Skin of body (tissue), 1 donor: ENCODE measurements at regions not wholly inside any gene's neighbourhood (a gene's known extent, or its start where the extent isn't known, plus 50 kb on each side); places are given as distances from the start of the nearest gene placed in this dataset.
"Not testable (repeated sequence)": the region's sequence is repeated elsewhere in the genome, so short reads cannot be mapped to it uniquely, and the experiment has no call there.

Experiments
- DNase-seq: peaks from one replicate; lab custom pipeline; 2025; lab: John Stamatoyannopoulos, UW

DNA sequence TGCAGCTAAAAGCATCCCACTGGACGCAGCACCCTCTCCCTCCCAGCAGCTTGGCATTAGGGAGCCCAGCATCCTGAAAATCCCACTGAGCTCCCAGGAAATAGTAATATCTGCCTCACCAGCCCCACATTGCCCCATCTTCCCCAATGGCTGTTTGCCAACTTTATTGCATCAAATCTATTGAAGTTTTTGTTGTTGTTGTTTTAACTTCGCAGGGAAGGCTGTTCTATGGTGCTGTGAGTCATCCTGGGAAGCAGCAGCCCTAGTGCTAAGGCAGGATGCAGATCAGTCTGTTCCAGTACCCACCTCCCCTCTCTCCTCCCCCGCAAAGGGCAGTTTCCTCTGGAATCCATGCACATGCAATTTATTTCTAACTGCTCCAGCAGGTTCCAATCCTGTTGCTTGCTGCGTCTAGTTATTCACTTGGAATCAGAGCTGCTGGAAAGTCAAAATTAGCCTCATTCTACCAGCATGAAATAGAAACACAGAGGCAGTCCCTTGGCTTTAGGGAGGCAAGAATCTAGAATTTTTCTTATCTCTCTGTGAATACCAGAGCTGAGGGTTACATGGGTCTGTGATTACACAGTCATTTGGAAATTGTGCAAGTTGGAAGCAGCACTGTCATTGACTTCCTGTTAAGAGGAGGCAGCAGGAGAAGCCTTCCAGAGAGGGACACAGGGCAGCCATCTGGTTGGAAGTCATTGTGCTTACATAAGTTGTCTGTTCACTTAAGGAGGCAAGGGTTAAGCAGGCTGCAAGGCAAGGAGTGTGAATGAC is 115.9 kb upstream of the CACUL1 start:
- DNase-seq: peak; percentile 18

- no peak for DNase-seq
These were observed 116.6 kb upstream of the CACUL1 start for GRCh38 chr10:118871244-118871865.

DNA sequence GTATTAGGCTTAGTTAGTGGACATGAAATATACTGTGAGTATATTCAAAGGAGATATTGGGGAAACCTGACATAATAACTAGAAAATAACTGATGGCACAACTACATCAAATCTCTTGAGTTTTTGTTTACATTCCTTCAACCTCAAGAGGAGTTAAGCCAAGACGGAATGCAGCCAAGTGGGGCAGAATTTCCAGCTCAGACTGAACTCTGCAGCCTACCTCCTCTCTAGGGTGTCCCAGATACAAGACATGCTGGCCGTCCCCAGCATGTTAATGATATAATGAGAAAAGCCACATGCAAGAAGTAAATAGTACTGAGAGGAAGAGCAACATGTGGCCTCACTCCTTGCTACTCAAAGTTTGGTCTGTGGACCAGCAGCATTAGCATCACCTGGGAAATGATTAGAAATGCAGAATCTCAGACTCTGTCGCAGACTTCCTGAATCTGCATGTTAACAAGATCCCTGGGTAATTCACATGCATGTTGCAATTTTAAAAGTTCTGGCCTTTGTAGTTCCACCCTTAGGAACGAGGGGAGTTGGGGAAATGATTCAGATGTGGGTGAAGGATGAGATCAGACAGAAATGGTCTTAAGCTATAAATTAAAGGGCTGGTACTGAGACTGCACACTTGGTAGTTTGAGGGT is 118.4 kb upstream of the CACUL1 start:
- no peak for DNase-seq

DNA sequence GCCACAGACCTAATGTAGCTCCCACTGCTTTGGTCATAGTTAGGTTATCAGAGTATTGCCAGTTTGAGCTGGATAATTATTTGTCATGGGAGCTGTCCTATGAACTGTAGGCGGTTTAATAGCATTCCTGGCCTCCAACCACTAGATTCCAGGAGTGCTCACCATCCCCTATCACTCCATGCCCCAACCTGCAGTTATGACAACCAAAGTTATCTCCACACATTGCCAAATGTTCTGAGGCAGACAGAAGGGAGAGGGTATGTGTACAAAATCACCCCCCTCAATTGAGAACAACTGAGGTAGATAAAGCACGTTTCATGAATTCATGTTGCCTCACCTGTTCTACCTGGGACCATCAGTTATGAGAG is 119.0 kb upstream of the CACUL1 start:
- DNase-seq: no peak

DNA sequence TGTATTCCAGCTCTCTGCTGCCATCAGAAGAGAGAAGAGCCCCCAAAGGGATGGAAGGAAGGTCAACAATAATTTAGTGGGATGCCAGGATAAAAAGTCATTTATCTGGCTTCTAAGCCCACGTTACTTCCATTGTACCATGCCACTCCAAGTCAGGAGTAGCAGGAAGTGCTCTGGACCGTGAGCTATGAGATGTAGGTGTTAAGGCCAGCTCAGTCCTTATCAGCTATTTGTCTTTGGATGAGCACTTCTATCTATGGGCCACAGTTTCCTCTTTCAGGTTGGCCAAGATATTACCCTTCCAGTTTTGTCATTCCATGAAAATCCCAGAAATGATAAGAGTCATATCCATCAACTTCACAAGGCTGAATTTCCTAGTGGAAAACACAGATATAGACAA is 119.4 kb upstream of the CACUL1 start:
- no peak for DNase-seq

- DNase-seq: no peak
These were observed 120.3 kb upstream of the CACUL1 start for GRCh38 chr10:118875087-118875486.

DNA sequence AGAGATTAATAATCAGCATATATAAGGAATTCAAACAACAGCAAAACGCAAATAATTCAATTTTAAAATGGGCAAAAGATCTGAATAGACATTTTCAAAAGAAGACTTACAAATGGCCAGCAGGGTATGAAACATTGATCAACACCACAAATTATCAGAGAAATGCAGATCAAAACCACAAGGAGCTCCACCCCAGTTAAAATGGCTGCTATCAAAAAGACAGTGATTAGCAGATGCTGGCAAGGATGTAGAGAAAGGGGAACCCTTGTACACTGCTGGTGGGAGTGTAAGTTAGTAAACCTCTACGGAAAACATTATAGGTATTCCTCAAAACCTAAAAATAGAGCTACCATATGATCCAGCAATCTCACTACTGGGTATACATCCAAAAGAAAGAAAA is 128.0 kb upstream of the CACUL1 start:
- no peak for DNase-seq

- no peak for DNase-seq
These were observed 137.3 kb upstream of the NANOS1 start for GRCh38 chr10:118892255-118892654.

DNA sequence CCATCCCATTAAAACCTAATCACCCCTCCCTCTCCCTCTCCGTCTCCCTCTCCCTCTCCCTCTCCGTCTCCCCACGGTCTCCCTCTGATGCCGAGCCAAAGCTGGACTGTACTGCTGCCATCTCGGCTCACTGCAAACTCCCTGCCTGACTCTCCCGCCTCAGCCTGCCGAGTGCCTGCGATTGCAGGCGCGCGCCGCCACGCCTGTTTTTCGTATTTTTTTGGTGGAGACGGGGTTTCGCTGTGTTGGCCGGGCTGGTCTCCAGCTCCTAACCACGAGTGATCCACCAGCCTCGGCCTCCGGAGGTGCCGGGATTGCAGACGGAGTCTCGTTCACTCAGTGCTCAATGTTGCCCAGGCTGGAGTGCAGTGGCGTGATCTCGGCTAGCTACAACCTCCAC is 134.6 kb upstream of the NANOS1 start:
- not testable (repeated sequence) for DNase-seq

DNA sequence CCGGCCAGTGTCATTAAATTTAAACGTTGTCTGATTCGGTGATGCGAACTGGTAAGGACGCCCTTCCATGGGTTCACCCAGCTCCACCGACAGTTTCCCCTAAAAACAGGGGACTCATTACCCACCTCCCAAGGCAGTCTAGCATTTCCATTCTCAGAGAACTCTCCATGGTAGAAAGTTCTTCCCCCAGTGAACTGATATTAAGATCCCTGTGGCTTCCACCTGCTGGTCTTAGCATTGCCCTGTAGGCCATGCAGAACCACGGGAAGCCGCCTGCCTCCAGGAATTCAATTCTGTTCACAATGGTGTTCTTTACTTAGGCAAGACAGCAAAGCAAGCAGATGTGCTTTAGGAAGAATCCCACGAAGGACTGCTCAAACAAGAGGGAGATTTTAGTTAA is 128.9 kb upstream of the NANOS1 start:
- no peak for DNase-seq

GRCh38 chr10:118901380-118901779 is 128.1 kb upstream of the NANOS1 start:
- no peak for DNase-seq

DNA sequence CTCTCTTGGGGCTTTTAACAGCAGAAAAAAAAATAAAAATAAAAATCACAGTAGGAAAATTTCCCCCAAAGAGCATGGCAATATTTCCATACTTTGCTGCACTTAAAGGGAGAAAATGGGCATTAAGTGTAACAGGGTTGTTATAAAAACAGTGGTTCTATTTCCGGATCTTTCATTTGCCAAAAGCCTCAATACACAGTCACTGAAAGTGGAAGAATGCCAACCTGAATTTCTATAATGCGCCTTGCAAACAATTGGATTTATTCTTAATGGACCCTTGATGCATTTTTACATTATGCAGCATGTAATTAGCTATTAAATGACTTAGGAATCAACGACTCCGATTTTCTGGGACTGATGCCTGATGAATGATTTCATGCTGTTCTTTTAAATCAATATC is 127.6 kb upstream of the NANOS1 start:
- DNase-seq: no peak

- not testable (repeated sequence) for DNase-seq
These were observed 126.9 kb upstream of the NANOS1 start for GRCh38 chr10:118902656-118903055.

- no peak for DNase-seq
These were observed 126.3 kb upstream of the NANOS1 start for GRCh38 chr10:118903251-118903650.

- DNase-seq: no peak
These were observed 125.8 kb upstream of the NANOS1 start for GRCh38 chr10:118903691-118904090.

GRCh38 chr10:118904286-118904685 is 125.2 kb upstream of the NANOS1 start:
- DNase-seq: no peak

DNA sequence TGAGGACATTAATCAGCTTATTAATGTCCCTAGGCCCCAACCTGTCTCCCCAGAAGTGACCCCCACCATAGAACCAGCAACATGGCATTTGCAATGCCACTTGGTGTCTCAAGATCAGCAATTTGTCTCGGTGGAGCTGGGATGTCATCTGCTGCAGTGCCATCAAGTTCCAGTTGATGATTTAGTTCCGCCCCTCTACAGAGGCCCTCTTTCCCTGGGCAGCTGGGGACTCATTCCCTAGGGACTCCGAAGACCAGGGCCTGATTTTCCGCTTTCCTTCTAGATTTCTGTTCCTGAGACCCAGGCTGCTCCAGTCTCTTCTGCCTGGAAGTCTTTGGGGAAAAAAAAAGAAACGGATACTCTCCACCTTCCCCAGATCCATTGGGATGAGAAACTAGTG is 122.5 kb upstream of the NANOS1 start:
- DNase-seq: no peak

GRCh38 chr10:118908557-118909256 is 120.8 kb upstream of the NANOS1 start:
- DNase-seq: no peak

DNA sequence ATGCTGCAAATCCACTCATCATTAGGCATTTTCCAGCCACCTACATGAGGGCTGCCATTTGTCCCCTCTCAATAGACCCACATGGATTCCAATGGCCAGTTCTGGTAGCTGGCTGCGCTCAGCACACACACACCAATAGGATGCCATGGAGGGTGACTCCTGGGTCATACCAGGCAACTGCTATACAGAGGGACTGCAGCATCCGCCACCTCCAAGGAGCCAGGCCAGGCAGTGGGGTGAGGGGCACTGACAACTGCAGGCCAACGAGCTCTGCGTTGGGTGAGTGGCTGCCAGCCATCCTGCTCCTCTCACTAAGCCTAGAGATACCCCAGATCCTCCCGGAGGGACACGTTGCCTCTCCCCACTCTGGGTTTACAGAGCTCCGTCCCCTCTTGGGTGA is 118.8 kb upstream of the NANOS1 start:
- DNase-seq: no peak

DNA sequence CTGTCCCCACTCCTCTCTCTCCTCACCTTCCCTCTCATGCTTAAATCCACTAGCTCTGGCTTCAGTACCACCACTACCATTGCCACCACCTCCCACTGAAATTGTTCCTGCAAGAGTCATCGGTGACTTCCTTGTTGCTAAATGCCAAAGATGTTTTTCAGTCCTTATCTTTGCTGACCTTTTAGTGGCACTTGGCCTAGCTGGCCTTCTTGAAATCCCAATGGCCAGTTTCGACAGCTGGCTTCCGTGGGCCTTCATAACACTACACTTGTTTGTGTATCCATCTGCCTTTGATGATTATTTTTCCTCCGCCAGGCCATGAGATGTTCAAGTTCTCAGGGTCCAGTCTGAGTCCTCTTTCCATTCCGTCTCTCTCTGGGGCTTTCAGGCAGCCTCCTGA is 118.2 kb upstream of the NANOS1 start:
- no peak for DNase-seq

DNA sequence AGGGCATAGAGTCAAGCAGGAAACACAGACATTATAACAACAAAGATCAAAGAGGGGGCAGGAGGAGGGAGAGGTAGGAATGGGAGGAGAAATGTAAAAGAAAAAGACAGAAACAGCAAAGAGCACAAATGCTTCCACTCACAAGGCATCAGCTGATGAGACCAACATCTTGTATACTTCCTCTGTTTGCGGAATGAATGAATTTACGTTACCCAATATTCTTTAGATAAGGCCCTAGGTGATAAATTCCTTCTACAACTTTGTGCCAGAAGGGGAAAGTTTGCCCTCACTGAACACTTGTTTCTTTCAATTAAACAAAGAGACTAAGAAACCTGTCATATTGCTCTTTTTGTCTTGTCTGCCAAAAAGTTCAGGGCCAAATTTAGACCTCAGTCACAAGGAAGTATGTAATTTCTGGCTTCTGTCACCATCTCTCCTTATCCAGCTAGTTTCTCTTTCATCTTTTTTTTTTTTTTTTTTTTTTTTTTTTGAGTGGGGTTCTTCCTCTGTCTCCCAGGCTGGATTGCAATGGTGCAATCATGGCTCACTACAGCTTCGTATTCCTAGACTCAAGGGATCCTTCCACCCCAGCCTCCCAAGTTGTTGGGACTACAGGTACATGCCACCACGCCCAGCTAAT is 116.4 kb upstream of the NANOS1 start:
- DNase-seq: no peak

DNA sequence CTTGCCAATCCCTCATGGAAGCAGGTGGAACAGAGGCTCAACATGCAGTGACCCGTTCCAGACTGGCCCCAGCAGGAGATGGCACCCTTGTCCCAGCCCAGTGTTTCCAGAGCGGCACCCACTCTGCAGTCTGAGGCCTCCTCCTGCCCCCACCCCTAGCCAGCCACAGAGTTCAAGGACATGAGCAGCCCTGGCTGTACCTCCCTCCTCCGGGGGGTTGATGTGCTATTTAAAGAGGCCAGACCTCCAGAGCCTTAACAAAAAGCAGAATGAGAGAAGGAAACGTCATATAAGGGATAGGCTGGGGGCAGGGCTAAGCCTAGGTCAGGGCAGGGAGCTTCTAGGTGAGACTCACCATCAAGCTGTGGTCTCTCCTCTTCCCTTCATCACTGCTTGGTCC is 115.7 kb upstream of the NANOS1 start:
- no peak for DNase-seq
